ENCODE measurements at regions not wholly inside any gene's neighbourhood (a gene's known extent, or its start where the extent isn't known, plus 50 kb on each side); places are given as distances from the start of the nearest gene placed in this dataset.
"Not testable (repeated sequence)": the region's sequence is repeated elsewhere in the genome, so short reads cannot be mapped to it uniquely, and the experiment has no call there.

DNA sequence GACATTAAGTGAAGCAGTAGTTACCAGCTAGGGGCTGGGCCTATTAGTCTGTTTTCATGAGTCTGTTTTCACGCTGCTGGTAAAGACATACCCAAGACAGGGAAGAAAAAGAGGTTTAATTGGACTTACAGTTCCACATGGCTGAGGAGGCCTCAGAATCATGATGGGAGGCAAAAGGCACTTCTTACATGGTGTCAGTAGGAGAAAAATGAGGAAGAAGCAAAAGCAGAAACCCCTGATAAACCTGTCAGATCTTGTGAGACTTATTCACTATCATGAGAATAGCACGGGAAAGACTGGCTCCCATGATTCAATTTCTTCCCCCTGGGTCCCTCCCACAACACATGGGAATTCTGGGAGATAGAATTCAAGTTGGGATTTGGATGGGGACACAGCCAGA is 108.0 kb upstream of the LNX1 start:
- H3K27me3 ChIP-seq (ENCODE audit: insufficient read depth); H3K9me3 ChIP-seq; CTCF ChIA-PET; H2AFZ ChIP-seq (ENCODE audit: low read depth); H3K4me2 ChIP-seq; H3K9ac ChIP-seq; H3K36me3 ChIP-seq (replicated peaks in 1 of 2; ENCODE audit: control insufficient read depth in 1 of 2, insufficient read depth in 2 of 2, low read length in 1 of 2); H3K4me3 ChIP-seq (ENCODE audit: low read depth in 2 of 2, low read length in 1 of 2); H3K79me2 ChIP-seq (ENCODE audit: insufficient read depth); H3K9me2 ChIP-seq; DNase-seq; H4K20me1 ChIP-seq (ENCODE audit: insufficient read depth); H3K27ac ChIP-seq (ENCODE audit: low read depth in 2 of 2, low read length in 1 of 2); POLR2A ChIA-PET: not testable (repeated sequence)
- Histone ChIP-seq H3F3A (replicated peaks; ENCODE audit: insufficient read depth) (peaks cover 13% of the 10 kb centered on the region), H3K4me1 (ENCODE audit: control insufficient read depth in 1 of 2, insufficient read depth in 2 of 2, low read depth in 1 of 2, low read length in 1 of 2) (peaks cover 12 to 29% of the 10 kb centered on the region in 2 experiments; a peak in 3 of 4 replicates)
- 97% methylated on average over 2 of the region's 2 CpGs for WGBS (ENCODE audit: low lambda C conversion rate)

DNA sequence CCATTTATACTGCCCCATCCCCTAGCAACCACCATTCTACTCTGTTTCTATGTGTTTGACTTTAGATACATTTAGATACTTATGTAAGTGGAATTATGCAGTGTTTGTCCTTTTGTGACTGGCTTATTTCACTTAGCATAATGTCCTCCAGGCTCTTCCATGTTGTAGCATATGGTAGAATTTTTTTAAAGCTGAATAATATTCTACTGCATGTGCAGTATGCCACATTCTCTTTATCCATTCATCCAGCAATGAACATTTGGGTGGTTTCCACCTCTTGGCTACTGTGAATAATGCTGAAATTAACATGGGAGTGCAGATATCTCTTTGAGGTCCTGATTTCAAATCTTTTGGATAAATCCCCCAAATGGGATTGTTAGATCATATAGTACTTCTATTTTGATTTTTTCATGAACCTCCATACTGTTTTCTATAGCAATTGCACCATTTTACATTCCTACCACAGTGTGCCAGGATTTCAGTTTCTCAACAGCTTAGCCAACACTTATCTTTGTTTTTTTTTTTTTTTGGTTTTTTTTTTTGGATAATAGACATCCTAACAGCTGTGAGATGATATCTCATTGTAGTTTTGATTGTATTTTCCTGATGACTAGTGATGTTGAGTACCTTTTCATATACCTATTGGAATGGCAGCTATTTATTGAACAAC is 105.9 kb upstream of the LNX1 start:
- TF ChIP-seq PBX3 (IDR thresholded peaks at IDR 0.05) (no peak), TAF1 (IDR thresholded peaks at IDR 0.05; ENCODE audit: borderline replicate concordance, low read depth, low read length) (no peak), EZH2phosphoT487 (IDR thresholded peaks at IDR 0.05; ENCODE audit: borderline replicate concordance, low read depth) (no peak), NFIC (IDR thresholded peaks at IDR 0.05; ENCODE audit: borderline replicate concordance) (no peak), ZBTB33 (IDR thresholded peaks at IDR 0.05; ENCODE audit: borderline replicate concordance, low read depth) (no peak), TCF12 (IDR thresholded peaks at IDR 0.05) (no peak)
- Histone ChIP-seq H3K9ac (no peak overlapping the region), H3F3A (replicated peaks; ENCODE audit: insufficient read depth) (no peaks in the 10 kb centered on the region), H3K9me2 (no peaks in the 10 kb centered on the region), H3K4me2 (no peak overlapping the region), H3K4me3 (ENCODE audit: low read depth in 2 of 2, low read length in 1 of 2) (no peak overlapping the region), H3K27me3 (ENCODE audit: insufficient read depth) (no peaks in the 10 kb centered on the region), H3K79me2 (ENCODE audit: insufficient read depth) (no peaks in the 10 kb centered on the region), H2AFZ (ENCODE audit: low read depth) (no peak overlapping the region), H4K20me1 (ENCODE audit: insufficient read depth) (no peaks in the 10 kb centered on the region), H3K36me3 (replicated peaks in 1 of 2; ENCODE audit: control insufficient read depth in 1 of 2, insufficient read depth in 2 of 2, low read length in 1 of 2) (no peaks in the 10 kb centered on the region), H3K4me1 (ENCODE audit: control insufficient read depth in 1 of 2, insufficient read depth in 2 of 2, low read depth in 1 of 2, low read length in 1 of 2) (peaks cover 0 to 10% of the 10 kb centered on the region in 2 experiments; a peak in 2 of 4 replicates), H3K9me3 (no peaks in the 10 kb centered on the region; the same call in 1 of the 2 replicates), H3K27ac (ENCODE audit: low read depth in 2 of 2, low read length in 1 of 2) (no peak overlapping the region)
- CTCF ChIA-PET, result no interaction called here
- DNase-seq, result no peak
- POLR2A ChIA-PET, result no interaction called here
